DMS114 treated with DMSO at 0.1 percent for 48 hours (cell line): ENCODE measurements at regions not wholly inside any gene's neighbourhood (a gene's known extent, or its start where the extent isn't known, plus 50 kb on each side); places are given as distances from the start of the nearest gene placed in this dataset.
"Not testable (repeated sequence)": the region's sequence is repeated elsewhere in the genome, so short reads cannot be mapped to it uniquely, and the experiment has no call there.

Experiments
- DNase-seq: peaks from one replicate; lab custom pipeline; 2025; ENCODE audit not compliant: unreplicated experiment; lab: John Stamatoyannopoulos, UW

- DNase-seq: no peak
These were observed 313.4 kb downstream of the GJA1 start for GRCh38 chr6:121748850-121749249.

DNA sequence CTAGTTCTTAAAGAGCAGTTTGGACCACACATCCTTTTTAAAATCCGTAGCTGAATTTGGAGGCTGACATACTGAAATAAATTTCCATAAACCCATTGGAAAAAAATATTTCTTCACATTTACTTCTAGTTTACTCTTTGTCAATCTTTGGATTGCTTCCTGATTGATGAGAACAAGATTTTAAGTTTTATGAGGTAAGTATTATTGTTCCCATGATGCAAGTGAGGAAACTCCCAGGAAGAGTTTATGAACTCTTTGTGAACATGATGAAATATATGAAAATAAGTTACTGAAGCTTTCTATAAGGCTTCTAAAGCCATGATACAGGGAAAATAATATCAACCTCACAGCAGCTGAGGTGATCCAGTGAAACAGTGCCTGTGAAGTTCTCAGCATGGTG lies 320.0 kb downstream of the GJA1 start:
- no peak for DNase-seq

GRCh38 chr6:121756666-121757065 lies 321.2 kb downstream of the GJA1 start:
- no peak for DNase-seq

DNA sequence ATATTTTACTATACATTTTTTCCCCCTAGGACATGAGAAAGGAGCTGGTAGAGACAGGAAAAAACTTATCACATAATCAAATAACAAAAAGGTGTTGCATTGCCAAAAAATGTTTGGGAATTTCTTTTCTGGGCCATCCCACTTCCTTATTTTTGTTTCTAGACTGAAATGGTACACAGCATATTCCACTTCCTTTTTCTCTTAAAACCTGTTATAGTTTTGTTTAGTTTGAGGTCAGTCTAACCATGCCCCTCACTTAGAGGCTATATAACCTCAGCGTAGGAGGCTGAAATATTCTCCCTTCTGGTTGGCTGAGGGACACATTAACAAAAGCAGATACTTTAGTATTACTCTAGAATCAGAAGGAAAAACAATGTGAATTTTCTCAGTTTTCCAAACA lies 323.9 kb downstream of the GJA1 start:
- DNase-seq: no peak

GRCh38 chr6:121760191-121760590 lies 324.7 kb downstream of the GJA1 start:
- no peak for DNase-seq

GRCh38 chr6:121760745-121761144 lies 325.3 kb downstream of the GJA1 start:
- DNase-seq: no peak

- no peak for DNase-seq
These were observed 329.0 kb downstream of the GJA1 start for GRCh38 chr6:121764493-121764892.

DNA sequence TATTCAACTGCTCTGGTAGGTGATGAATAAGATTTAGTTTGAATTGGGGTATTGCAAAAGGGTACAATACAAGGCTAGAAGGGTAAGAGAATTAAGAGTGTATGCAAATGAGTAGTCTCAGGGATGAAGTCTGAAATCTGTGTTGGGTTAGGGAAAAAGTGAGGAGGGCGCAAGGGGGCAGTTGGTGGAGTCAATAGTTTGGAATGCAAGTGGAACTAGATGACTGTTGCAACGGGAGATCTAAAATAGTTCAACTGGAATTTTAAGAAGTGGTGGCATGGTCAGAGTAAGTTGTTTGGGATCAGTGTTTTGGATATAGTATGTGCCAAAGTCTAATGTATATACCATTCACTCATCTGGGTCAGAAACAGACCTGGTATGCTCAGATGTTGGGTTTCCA lies 329.6 kb downstream of the GJA1 start:
- DNase-seq: no peak

GRCh38 chr6:121767211-121767610 lies 331.8 kb downstream of the GJA1 start:
- DNase-seq: no peak

- no peak for DNase-seq
These were observed 335.5 kb downstream of the GJA1 start for GRCh38 chr6:121770943-121771342.

- DNase-seq: no peak
These were observed 336.7 kb downstream of the GJA1 start for GRCh38 chr6:121771937-121772720.

- no peak for DNase-seq
These were observed 340.6 kb downstream of the GJA1 start for GRCh38 chr6:121776054-121776453.

GRCh38 chr6:121780325-121781321 lies 345.2 kb downstream of the GJA1 start:
- DNase-seq: no peak

DNA sequence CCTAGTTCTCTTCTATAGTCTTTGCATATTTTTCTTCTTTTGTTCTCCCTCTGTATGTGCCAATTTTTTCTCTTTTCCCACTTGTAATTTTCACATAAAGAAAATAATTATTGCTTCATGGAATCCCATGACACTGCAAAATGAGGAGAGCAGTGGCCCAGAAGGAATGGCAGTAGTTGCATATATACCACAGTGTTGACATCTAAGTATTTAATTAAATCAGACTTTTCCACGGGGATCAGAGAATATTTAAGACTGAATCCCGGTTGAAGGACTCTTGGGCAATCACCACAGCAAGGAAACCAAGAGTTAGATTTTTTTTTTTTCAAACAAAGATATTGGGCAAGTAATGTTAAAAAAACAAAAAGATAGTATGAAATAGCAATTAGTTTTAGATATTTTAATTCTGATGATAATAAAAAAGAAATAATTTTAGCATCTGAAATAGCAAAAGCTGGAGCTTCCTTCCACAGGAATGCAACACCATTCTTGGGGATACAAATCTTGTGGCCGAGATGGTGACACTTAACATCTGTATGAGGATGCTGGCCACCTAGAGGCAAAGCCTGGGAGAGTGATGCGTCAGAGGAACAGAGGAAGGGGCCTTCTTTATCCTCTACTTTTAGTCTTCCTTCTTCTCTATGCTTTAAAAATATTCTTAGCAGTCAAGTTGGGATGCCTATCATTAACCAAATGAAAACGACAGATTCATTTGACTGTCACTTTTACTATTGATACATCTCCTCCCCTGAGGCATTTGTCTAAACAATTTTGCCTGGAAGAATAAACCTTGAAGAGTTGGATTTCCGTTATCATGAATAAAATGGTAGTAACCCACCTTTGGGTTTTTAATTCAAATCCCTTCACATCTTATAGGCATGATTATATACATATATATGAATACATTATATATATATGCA lies 356.2 kb downstream of the GJA1 start:
- DNase-seq: no peak

DNA sequence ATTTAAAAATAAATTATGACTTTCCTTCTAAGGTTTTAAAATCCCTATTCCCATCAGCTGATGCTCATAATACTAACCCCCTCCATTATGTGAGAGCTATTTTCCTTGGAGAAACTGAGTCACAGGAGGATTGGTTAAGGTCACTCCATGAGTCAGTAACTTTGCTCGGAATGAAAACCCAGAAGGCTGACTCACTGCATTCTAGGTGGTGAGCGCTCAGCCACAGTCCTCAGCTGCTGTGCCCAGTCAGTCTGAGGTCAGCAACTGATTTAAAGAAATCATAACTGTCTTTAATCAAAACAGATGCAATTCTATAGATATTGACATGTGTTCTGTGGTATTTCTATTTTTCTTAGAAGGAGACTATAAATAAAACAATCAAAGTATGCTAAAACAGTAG lies 359.2 kb downstream of the GJA1 start:
- no peak for DNase-seq

DNA sequence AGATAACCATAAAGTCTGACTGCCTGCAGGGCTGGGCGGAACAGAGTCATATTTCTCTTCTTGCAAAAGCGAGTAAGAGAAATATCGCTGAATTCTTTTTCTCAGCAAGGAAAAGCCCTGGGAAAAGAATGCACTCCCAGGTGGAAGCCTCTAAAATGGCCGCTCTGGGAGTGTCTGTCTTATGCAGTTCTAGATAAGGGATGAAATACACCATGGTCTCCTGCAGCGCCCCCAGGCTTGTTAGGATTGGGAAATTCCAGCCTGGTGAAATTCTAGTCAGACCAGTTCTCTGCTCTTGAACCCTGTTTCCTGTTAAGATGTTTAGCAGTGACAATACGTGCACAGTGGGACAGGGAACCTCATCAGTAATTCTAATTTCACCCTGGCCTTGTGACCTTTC lies 362.2 kb downstream of the GJA1 start:
- not testable (repeated sequence) for DNase-seq

- DNase-seq: not testable (repeated sequence)
These were observed 362.7 kb downstream of the GJA1 start for GRCh38 chr6:121798126-121798525.

GRCh38 chr6:121799574-121799973 lies 364.1 kb downstream of the GJA1 start:
- no peak for DNase-seq

- DNase-seq: no peak
These were observed 364.6 kb downstream of the GJA1 start for GRCh38 chr6:121800047-121800446.

DNA sequence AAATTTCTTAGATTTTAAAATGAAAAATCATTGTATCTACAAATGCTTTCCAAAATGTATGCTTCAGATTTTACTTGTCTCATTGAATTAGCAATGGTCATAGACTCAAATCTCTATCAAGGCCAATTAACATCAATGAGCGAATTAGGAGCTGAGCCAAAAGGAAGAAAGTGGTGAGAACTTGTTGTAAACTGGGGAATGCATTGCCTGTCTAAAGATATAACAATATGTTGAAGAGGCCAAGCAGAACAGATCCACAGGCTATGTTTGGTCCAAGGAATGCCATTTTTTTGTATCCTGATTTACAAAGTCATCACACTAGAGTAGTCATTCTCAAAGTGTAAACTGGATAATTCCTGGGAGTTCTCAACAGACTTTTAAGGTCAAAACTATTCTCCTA lies 370.7 kb downstream of the GJA1 start:
- no peak for DNase-seq

GRCh38 chr6:121809211-121809610 lies 373.8 kb downstream of the GJA1 start:
- no peak for DNase-seq
